ENCODE measurements at regions not wholly inside any gene's neighbourhood (a gene's known extent, or its start where the extent isn't known, plus 50 kb on each side); places are given as distances from the start of the nearest gene placed in this dataset.

DNA sequence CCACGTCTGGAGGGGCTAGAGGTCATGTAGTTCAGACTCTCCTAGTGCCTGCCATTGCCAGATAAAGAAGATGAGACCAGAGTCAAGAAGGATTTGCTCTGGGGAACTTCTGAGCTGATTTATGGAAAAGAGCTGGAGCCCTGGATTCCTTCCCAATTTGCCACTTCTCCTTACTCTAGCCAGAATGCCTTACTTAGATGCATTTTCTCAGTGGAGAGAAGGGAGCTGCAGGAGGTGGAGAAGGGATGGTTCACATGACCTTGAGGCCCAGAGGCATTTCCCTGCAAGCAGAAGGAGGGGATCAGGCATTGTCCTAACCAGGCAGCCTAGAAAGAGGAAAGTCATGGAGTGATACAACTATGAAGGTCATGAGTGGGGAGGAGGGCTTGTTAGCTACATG lies 122.2 kb downstream of the UNC5CL start:
- TF ChIP-seq CTCF (IDR thresholded peaks at IDR 0.05; ENCODE audit: low read depth, low read length, poor library complexity, severe bottlenecking) (no peak), EZH2phosphoT487 (IDR thresholded peaks at IDR 0.05; ENCODE audit: borderline replicate concordance, low read length) (no peak)

All from DOHH2 (cell line).